Lower lobe of right lung (tissue), 2 donors: ENCODE measurements at regions not wholly inside any gene's neighbourhood (a gene's known extent, or its start where the extent isn't known, plus 50 kb on each side); places are given as distances from the start of the nearest gene placed in this dataset.

Source experiments
- ATAC-seq, 2 donors: fragments of 200-7000 bp; cut with Tn5 transposase; one replicate each; pipeline ENCODE4 v1.9.1; 2020 to 2022; ENCODE audit warnings: mild to moderate bottlenecking in 2 of 2, moderate library complexity in 2 of 2
- DNase-seq: peaks from one replicate; pipeline ENCODE4 v3.0.0-alpha.2; 2020
- H3K27ac ChIP-seq: fragments of 200-600 bp; one replicate; pipeline ENCODE4 v1.8.0; 2022
- H3K27me3 ChIP-seq: fragments of 200-600 bp; one replicate; pipeline ENCODE4 v1.8.0; 2022; ENCODE audit warnings: low read depth
- H3K36me3 ChIP-seq: fragments of 200-600 bp; one replicate; pipeline ENCODE4 v1.8.0; 2022; ENCODE audit warnings: mild to moderate bottlenecking
- H3K4me1 ChIP-seq: fragments of 200-600 bp; one replicate; pipeline ENCODE4 v1.8.0; 2022
- H3K4me3 ChIP-seq: fragments of 200-600 bp; one replicate; pipeline ENCODE4 v1.8.0; 2022; ENCODE audit warnings: mild to moderate bottlenecking
- H3K9me3 ChIP-seq: fragments of 200-600 bp; one replicate; pipeline ENCODE4 v1.8.0; 2022
- intact Hi-C: fragments of 100-400 bp; cut with DNase I; formaldehyde crosslinking; loops from one replicate; pipeline ENCODE4 v1.11.0; 2022
- TF ChIP-seq, protein P1 (sequence below): fragments of 200-600 bp; IDR thresholded peaks from one replicate; pipeline ENCODE4 v1.8.0; 2022; ENCODE audit warnings: antibody characterized with exemption, mild to moderate bottlenecking
- donor health status: DM: no; HTN: yes; CAD: no; lungs with severe emphysema.

DNA sequence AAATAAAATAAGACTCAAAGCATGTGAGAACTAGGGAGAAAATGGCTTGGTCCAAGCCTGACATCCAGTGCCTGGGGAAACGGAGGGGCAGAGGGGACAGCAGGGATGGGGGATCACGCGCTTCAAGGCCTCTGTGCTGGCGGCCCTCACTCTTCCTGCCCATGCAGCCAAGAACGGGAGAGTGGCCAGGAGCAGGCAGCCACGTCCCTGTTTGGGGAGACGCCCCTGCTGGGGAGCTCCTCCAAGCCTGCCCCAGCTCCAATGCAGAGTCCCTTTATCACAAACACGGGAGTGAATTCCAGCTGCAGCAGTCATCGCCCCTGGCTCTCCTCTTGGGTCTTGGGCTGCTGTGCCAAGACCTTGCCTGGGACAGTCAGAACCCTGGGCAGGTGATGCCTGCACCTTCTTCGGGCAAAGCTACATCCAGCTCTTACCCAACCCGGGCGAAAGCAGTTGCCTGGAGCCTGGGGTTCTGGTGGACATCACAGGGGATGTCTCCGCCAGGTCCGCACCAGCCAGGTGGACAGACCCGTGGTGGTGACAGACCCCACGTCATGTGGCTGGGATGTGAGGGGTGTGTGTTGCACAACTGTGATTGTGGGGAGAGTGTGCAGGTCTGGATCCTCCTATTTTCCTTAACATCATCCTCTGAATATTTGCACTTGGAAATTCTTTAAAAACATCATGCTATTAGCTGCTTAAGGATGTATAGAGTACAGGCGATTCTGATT, 1391.3 kb downstream of the BRD1 start:
- Histone ChIP-seq H3K9me3 (no peaks in the 10 kb centered on the region), H3K27ac (no peak overlapping the region), H3K4me1 (no peaks in the 10 kb centered on the region), H3K27me3 (no peaks in the 10 kb centered on the region), H3K36me3 (no peaks in the 10 kb centered on the region), H3K4me3 (no peak overlapping the region)
- DNase-seq (no peak), ATAC-seq (no peak)
- intact Hi-C loops, result no loop called here
- TF ChIP-seq, protein P1, sequence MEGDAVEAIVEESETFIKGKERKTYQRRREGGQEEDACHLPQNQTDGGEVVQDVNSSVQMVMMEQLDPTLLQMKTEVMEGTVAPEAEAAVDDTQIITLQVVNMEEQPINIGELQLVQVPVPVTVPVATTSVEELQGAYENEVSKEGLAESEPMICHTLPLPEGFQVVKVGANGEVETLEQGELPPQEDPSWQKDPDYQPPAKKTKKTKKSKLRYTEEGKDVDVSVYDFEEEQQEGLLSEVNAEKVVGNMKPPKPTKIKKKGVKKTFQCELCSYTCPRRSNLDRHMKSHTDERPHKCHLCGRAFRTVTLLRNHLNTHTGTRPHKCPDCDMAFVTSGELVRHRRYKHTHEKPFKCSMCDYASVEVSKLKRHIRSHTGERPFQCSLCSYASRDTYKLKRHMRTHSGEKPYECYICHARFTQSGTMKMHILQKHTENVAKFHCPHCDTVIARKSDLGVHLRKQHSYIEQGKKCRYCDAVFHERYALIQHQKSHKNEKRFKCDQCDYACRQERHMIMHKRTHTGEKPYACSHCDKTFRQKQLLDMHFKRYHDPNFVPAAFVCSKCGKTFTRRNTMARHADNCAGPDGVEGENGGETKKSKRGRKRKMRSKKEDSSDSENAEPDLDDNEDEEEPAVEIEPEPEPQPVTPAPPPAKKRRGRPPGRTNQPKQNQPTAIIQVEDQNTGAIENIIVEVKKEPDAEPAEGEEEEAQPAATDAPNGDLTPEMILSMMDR, result no peak

DNA sequence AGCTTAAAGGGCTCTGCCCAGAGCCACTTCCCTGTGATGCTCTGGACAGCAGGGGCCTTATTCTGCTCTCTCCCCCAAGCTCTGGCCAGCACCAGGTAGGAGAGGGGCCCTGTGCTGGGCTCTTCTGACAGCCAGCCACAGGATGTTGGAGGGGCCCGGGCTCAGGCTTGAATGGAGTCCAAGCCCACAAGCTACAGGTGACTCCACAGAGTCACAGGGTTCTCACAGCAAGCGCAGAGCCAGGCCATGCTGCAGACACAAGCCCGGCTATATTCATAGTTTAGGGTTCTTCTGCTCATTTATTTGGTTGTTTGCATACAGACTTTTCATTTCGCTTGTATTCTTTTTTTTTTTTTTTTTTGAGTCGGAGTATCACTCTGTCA, 1392.8 kb downstream of the BRD1 start:
- TF ChIP-seq, protein P1, result no peak
- ATAC-seq (no peak), DNase-seq (no peak)
- H3K4me3 ChIP-seq, result no peak overlapping the region
- no peaks in the 10 kb centered on the region for H3K27me3 ChIP-seq
- no peaks in the 10 kb centered on the region for H3K9me3 ChIP-seq
- intact Hi-C loops, result no loop called here
- H3K4me1 ChIP-seq, result no peaks in the 10 kb centered on the region
- no peaks in the 10 kb centered on the region for H3K36me3 ChIP-seq
- H3K27ac ChIP-seq, result no peak overlapping the region

DNA sequence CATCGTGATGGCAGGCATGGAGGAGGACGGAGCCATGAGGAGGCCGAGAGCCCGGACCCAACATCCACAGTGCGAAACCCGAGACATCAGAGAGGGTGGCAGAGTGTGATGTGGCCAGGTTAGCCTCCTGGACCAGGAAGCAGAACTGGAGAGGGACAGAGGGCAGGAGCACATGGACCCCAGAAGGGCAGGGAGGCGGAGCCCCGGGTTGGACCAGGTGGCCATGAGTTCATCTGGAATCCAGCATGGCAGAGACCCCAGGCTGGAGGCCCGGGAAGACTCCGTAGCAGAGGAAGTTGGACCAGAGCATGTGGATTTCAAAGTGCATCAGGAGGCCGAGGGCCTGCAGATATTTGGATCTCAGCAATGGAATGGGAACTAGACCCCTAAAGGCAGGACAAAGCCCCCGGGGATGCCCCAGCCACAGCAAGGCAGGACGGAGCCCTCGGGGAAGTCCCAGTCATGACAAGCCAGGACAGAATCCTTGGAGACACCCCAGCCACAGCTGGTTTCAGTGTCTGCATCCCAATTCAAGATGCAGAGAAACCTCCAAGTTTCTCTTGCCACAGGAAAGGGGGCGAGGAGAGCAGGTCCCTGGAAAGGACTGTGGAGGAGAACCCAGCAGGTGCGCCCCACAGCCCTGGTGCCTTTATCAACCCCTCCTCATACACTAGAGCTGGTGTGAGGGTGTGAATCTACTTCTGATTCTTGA, 1393.4 kb downstream of the BRD1 start:
- Histone ChIP-seq H3K36me3 (no peaks in the 10 kb centered on the region), H3K27ac (no peak overlapping the region), H3K4me3 (no peak overlapping the region), H3K9me3 (no peaks in the 10 kb centered on the region), H3K27me3 (no peaks in the 10 kb centered on the region), H3K4me1 (no peaks in the 10 kb centered on the region)
- intact Hi-C loops, result no loop called here
- DNase-seq (no peak), ATAC-seq (no peak)
- TF ChIP-seq, protein P1, result no peak

DNA sequence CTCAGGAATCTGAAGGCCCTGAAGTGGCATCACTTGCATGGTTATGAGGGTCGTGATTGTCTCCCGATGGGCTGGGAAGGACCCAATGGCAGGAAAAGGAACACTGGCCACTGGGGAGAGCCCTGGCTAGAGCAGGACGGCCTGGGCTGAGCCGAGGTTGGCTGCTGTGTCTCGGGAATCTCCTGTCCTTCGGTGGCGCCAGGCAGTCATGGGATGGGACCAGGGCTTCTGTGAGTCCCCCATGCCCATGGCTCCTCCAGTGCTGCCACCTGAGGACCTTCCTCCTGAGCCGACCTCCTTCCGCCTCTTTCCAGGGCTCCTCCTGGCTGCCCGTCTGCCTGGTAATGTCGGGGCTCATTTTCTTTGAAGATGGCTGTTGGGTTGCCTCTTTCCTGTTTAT, 1394.0 kb downstream of the BRD1 start:
- no peaks in the 10 kb centered on the region for H3K36me3 ChIP-seq
- no peaks in the 10 kb centered on the region for H3K9me3 ChIP-seq
- H3K4me1 ChIP-seq, result no peaks in the 10 kb centered on the region
- no peak overlapping the region for H3K4me3 ChIP-seq
- ATAC-seq (no peak), DNase-seq (no peak)
- H3K27ac ChIP-seq, result no peak overlapping the region
- TF ChIP-seq, protein P1, result no peak
- no peaks in the 10 kb centered on the region for H3K27me3 ChIP-seq
- intact Hi-C loops, result no loop called here

DNA sequence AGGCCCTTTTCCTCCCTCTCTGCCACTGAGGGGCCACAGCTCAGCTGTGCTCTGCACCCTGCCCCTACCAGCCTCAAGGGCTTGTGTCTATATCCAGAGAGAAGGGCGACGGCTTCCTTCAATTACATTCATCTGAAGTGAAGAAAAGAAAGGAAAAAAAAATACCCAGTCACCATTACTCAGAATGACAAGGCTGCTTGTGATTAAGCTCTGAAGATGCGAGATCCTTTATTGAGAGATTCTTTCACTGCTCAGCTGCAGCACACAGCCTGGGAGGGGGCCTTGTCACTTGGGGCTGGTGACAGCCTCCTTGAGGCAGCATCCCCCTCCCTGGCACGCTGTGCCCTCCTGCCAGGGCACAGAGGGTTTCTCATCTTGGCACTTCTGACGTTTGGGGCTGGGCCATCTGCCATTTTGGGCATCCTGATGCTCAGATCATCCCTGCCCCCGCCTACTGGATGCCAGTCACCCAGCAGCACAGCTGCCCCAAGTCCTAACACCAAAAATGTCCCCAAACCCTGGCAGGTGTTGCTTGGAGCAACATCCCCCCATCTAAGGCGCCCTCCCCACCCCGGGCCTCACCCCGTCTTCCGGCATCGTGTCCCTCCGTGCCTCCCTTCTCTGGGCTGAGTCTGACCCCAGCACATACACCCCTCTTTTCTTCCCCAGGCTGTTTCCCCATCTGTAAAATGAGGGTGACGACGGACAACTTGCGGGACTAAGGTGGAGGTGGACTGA, 1394.7 kb downstream of the BRD1 start:
- Histone ChIP-seq H3K27ac (no peak overlapping the region), H3K4me3 (no peak overlapping the region), H3K27me3 (no peaks in the 10 kb centered on the region), H3K9me3 (no peaks in the 10 kb centered on the region), H3K4me1 (no peaks in the 10 kb centered on the region), H3K36me3 (no peaks in the 10 kb centered on the region)
- ATAC-seq (no peak), DNase-seq (no peak)
- TF ChIP-seq, protein P1, result no peak
- intact Hi-C loops, result no loop called here
